ENCODE measurements at regions not wholly inside any gene's neighbourhood (a gene's known extent, or its start where the extent isn't known, plus 50 kb on each side); places are given as distances from the start of the nearest gene placed in this dataset.

DNA sequence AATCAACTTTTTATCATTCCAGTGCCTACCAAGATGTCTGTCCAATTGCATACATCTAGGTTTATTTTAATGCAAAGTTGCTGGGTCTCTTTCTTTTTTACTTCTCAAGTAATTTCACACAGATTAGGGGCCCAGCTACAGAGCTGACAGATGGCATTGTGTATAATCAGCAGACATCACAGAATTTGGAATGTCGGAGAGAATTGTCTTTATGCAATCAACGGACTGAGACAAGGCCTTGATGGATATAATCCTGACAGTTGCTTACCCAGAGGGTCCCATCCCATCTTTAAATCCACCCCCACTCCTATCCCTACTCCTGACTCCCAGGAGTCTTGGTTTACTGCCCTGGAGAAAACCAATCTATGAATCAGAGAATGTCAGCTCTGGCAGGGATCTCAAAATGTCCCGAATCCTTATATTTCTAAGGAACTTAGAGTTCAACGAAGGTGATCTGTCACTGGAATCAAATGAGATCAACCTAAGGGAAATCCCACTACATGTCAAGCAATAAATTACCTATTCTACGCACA lies 142.0 kb downstream of the LRATD1 start:
- TF ChIP-seq POLR2A (IDR thresholded peaks at IDR 0.05) = no peak
- TF ChIP-seq, protein P1, sequence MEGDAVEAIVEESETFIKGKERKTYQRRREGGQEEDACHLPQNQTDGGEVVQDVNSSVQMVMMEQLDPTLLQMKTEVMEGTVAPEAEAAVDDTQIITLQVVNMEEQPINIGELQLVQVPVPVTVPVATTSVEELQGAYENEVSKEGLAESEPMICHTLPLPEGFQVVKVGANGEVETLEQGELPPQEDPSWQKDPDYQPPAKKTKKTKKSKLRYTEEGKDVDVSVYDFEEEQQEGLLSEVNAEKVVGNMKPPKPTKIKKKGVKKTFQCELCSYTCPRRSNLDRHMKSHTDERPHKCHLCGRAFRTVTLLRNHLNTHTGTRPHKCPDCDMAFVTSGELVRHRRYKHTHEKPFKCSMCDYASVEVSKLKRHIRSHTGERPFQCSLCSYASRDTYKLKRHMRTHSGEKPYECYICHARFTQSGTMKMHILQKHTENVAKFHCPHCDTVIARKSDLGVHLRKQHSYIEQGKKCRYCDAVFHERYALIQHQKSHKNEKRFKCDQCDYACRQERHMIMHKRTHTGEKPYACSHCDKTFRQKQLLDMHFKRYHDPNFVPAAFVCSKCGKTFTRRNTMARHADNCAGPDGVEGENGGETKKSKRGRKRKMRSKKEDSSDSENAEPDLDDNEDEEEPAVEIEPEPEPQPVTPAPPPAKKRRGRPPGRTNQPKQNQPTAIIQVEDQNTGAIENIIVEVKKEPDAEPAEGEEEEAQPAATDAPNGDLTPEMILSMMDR (IDR thresholded peaks at IDR 0.05) = no peak
